Keratinocyte (primary cell): ENCODE measurements at regions not wholly inside any gene's neighbourhood (a gene's known extent, or its start where the extent isn't known, plus 50 kb on each side); places are given as distances from the start of the nearest gene placed in this dataset.
A peak's percentile ranks its signal among the peaks of the same experiment; 100 is the strongest.

Source experiments
- DNase-seq: peaks from one replicate; pipeline ENCODE4 v3.0.0-alpha.2; 2011; ENCODE audit warnings: low read depth, missing footprints, low spot score
- FAIRE-seq: peaks from 2 replicates; lab custom pipeline; 2011; peaks lifted over from hg19 to GRCh38; lab: Jason Lieb, UNC
- H2AFZ ChIP-seq: 2 replicates; pipeline ENCODE4 v1.6.0; 2012; ENCODE audit warnings: low read length, control low read depth, inconsistent platforms; ENCODE audit not compliant: control insufficient read depth
- H3K27ac ChIP-seq: 2 replicates; pipeline ENCODE4 v1.5.1; 2011; ENCODE audit warnings: low read length; ENCODE audit not compliant: control insufficient read depth, insufficient read depth
- H3K27me3 ChIP-seq: 3 replicates; pipeline ENCODE4 v1.6.0; 2011; ENCODE audit warnings: low read length; ENCODE audit not compliant: control insufficient read depth, insufficient read depth; ENCODE audit errors: extremely low read depth
- H3K36me3 ChIP-seq, 2 experiments: 2 replicates in 1 of 2; 3 replicates in 1 of 2; pipeline ENCODE4 v1.5.1; 2011; ENCODE audit warnings: low read length in 2 of 2, mild to moderate bottlenecking in 1 of 2; ENCODE audit not compliant: control insufficient read depth in 2 of 2, insufficient read depth in 2 of 2; ENCODE audit errors: extremely low read depth in 1 of 2
- H3K4me1 ChIP-seq: 3 replicates; pipeline ENCODE4 v1.5.1; 2011; ENCODE audit warnings: low read length; ENCODE audit not compliant: control insufficient read depth, insufficient read depth; ENCODE audit errors: extremely low read depth
- H3K4me2 ChIP-seq: 3 replicates; pipeline ENCODE4 v1.6.0; 2011; ENCODE audit warnings: low read depth, low read length; ENCODE audit not compliant: control insufficient read depth, insufficient read depth; ENCODE audit errors: extremely low read depth
- H3K4me3 ChIP-seq, 3 experiments: fragments of 200-600 bp in 1 of 3; sonication (generic) in 1 of 3; 2 replicates in 2 of 3; 3 replicates in 1 of 3; pipeline ENCODE4 v1.5.1; 2011 to 2016; ENCODE audit warnings: low read length in 3 of 3, mild to moderate bottlenecking in 3 of 3, control low read depth in 2 of 3, inconsistent platforms in 1 of 3, low read depth in 1 of 3, mixed read lengths in 1 of 3, mixed run types in 1 of 3, moderate library complexity in 1 of 3; ENCODE audit not compliant: control insufficient read depth in 2 of 3, insufficient read depth in 2 of 3; ENCODE audit errors: extremely low read depth in 1 of 3
- H3K79me2 ChIP-seq: 2 replicates; pipeline ENCODE4 v1.6.0; 2012; ENCODE audit warnings: low read length; ENCODE audit not compliant: control insufficient read depth, insufficient read depth
- H3K9ac ChIP-seq: 3 replicates; pipeline ENCODE4 v1.6.0; 2011; ENCODE audit warnings: low read length; ENCODE audit not compliant: control insufficient read depth, insufficient read depth; ENCODE audit errors: extremely low read depth
- H3K9me1 ChIP-seq: 3 replicates; pipeline ENCODE4 v1.6.0; 2011; ENCODE audit warnings: low read length; ENCODE audit not compliant: control insufficient read depth, insufficient read depth; ENCODE audit errors: extremely low read depth
- H3K9me3 ChIP-seq: 2 replicates; pipeline ENCODE4 v1.5.1; 2012; ENCODE audit warnings: low read depth, low read length; ENCODE audit not compliant: control insufficient read depth
- H4K20me1 ChIP-seq: 3 replicates; pipeline ENCODE4 v1.6.0; 2011; ENCODE audit warnings: low read length; ENCODE audit not compliant: control insufficient read depth, insufficient read depth; ENCODE audit errors: extremely low read depth
- EZH2 ChIP-seq: IDR thresholded peaks from one replicate; pipeline ENCODE4 v1.6.1; 2012; ENCODE audit warnings: inconsistent platforms, mild to moderate bottlenecking, low read length, moderate library complexity
- dilution Hi-C: fragments of 300-500 bp; cut with MboI; formaldehyde crosslinking; loops from one replicate; pipeline ENCODE4 v1.7.0; 2020; ENCODE audit warnings: low sequenced_read_pairs; ENCODE audit not compliant: extremely low pct_ligation_motif_present
- TF ChIP-seq, protein P1 (sequence below), 3 experiments: IDR thresholded peaks in 1 of 3; conservative IDR thresholded peaks in 1 of 3; optimal IDR thresholded peaks in 1 of 3; 2 replicates in 2 of 3; 3 replicates in 1 of 3; pipeline versions ENCODE3 to v1.5.1; 2011; ENCODE audit warnings: low read length in 3 of 3, mild to moderate bottlenecking in 3 of 3, moderate library complexity in 2 of 3, control low read depth in 1 of 3, inconsistent platforms in 1 of 3; ENCODE audit not compliant: insufficient read depth in 2 of 3; ENCODE audit errors: extremely low read depth in 1 of 3

DNA sequence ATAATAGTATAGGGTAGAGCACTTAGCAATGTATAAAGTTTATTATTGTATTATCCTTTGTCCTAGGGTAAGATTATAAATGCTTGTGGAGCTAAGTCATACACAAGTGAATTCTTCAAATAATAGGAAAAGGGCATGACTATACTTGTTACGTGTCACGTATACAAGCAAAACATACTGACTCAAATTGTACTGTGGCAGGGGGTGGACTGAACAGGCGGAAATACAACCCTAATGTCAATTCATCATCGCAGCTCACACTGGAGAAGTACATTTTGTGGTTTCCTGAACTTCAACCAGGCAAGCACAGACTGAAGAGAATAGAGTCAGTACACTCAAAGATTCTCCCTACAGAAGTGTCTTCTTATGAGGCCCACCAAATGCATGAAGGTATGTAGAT, 201.0 kb downstream of the MBD2 start:
- DNase-seq (peak; percentile 81), FAIRE-seq (peak; percentile 99)
- H3K36me3 ChIP-seq, result no peaks in the 10 kb centered on the region
- H3K27me3 ChIP-seq, result no peaks in the 10 kb centered on the region
- no peaks in the 10 kb centered on the region for H4K20me1 ChIP-seq
- TF ChIP-seq, protein P1, sequence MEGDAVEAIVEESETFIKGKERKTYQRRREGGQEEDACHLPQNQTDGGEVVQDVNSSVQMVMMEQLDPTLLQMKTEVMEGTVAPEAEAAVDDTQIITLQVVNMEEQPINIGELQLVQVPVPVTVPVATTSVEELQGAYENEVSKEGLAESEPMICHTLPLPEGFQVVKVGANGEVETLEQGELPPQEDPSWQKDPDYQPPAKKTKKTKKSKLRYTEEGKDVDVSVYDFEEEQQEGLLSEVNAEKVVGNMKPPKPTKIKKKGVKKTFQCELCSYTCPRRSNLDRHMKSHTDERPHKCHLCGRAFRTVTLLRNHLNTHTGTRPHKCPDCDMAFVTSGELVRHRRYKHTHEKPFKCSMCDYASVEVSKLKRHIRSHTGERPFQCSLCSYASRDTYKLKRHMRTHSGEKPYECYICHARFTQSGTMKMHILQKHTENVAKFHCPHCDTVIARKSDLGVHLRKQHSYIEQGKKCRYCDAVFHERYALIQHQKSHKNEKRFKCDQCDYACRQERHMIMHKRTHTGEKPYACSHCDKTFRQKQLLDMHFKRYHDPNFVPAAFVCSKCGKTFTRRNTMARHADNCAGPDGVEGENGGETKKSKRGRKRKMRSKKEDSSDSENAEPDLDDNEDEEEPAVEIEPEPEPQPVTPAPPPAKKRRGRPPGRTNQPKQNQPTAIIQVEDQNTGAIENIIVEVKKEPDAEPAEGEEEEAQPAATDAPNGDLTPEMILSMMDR (optimal IDR thresholded peaks at IDR 0.05 in 1 of 3, IDR thresholded peaks at IDR 0.05 in 1 of 3, conservative IDR thresholded peaks at IDR 0.05 in 1 of 3; ENCODE audit: extremely low read depth in 1 of 3, insufficient read depth in 2 of 3, low read length in 3 of 3), result no peak
- no peak for TF ChIP-seq EZH2
- no peak overlapping the region for H3K4me3 ChIP-seq
- H3K4me1 ChIP-seq, result peaks cover 19% of the 10 kb centered on the region
- dilution Hi-C loops, result no loop called here
- no peaks in the 10 kb centered on the region for H3K9me1 ChIP-seq
- H3K79me2 ChIP-seq, result no peaks in the 10 kb centered on the region
- H3K9me3 ChIP-seq, result no peaks in the 10 kb centered on the region
- peak overlapping the region; percentile 59 for H3K4me2 ChIP-seq
- H3K9ac ChIP-seq, result peak overlapping the region; percentile 13
- H2AFZ ChIP-seq, result peak overlapping the region; percentile 39
- H3K27ac ChIP-seq, result peak overlapping the region; percentile 74

DNA sequence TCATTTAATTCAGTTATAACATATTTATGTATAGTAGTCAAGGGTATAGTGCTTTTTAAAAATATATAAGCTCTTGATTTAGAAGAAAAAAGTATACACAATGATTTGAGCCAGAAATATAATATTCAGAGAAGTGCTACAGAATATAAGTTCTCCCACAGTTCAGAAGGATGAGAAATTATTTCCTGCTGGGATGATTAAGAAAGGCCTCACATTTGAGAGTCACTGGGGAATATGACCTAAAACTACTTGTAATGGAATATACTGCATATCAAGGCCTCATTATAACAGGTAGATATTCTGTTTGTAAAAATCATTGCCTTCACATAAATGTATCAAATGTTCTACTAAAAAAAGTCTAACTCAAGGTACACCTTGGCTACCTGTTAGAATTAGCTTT, 203.5 kb downstream of the MBD2 start:
- DNase-seq (no peak), FAIRE-seq (no peak)
- H3K4me2 ChIP-seq, result no peak overlapping the region
- H3K4me3 ChIP-seq, result no peak overlapping the region
- no peak overlapping the region for H3K27ac ChIP-seq
- no peaks in the 10 kb centered on the region for H3K36me3 ChIP-seq
- H2AFZ ChIP-seq, result no peak overlapping the region
- TF ChIP-seq EZH2, result no peak
- TF ChIP-seq, protein P1 (optimal IDR thresholded peaks at IDR 0.05 in 1 of 3, IDR thresholded peaks at IDR 0.05 in 1 of 3, conservative IDR thresholded peaks at IDR 0.05 in 1 of 3; ENCODE audit: extremely low read depth in 1 of 3, insufficient read depth in 2 of 3, low read length in 3 of 3), result no peak
- no peaks in the 10 kb centered on the region for H3K27me3 ChIP-seq
- H3K9me1 ChIP-seq, result no peaks in the 10 kb centered on the region
- H3K4me1 ChIP-seq, result peaks cover 19% of the 10 kb centered on the region
- dilution Hi-C loops, result no loop called here
- H3K79me2 ChIP-seq, result no peaks in the 10 kb centered on the region
- H4K20me1 ChIP-seq, result no peaks in the 10 kb centered on the region
- H3K9ac ChIP-seq, result no peak overlapping the region
- no peaks in the 10 kb centered on the region for H3K9me3 ChIP-seq
